Hepatocyte (in vitro differentiated cells): ENCODE measurements at regions not wholly inside any gene's neighbourhood (a gene's known extent, or its start where the extent isn't known, plus 50 kb on each side); places are given as distances from the start of the nearest gene placed in this dataset.

Experiments used
- EZH2 ChIP-seq: fragments of 200-600 bp; sonication (generic); IDR thresholded peaks from 2 replicates; pipeline ENCODE4 v1.6.1; 2016; ENCODE audit warnings: antibody characterized with exemption, mild to moderate bottlenecking, borderline replicate concordance
- EZH2phosphoT487 ChIP-seq: fragments of 200-600 bp; sonication (generic); IDR thresholded peaks from one replicate; pipeline ENCODE4 v1.6.1; 2018; ENCODE audit warnings: antibody characterized with exemption, mild to moderate bottlenecking, low read depth, moderate library complexity; ENCODE audit not compliant: unreplicated experiment, severe bottlenecking
- TF ChIP-seq, protein P1 (sequence below): fragments of 200-600 bp; sonication (generic); IDR thresholded peaks from 2 replicates; pipeline ENCODE4 v1.5.1; 2016; ENCODE audit warnings: antibody characterized with exemption, mild to moderate bottlenecking; ENCODE audit not compliant: poor library complexity

DNA sequence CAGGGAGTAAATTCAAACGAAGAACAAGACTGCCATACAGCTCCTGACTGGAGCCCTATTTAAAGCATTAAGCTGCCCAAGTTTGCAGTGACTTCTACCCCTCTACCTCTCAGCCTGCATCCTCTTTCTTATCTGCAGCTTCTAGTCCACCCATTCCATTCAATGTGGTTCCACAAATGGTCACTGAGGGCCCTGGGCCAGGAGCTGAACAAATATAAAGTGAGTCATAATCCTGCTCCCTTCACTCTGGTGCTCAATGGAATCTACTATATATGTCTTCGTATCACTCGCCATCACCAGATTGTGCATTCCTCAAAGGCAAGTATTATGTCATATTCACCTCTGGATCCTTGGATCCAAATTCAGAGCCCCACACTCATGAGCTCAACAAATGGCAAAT lies 398.7 kb downstream of the BRINP2 start:
- TF ChIP-seq, protein P1, sequence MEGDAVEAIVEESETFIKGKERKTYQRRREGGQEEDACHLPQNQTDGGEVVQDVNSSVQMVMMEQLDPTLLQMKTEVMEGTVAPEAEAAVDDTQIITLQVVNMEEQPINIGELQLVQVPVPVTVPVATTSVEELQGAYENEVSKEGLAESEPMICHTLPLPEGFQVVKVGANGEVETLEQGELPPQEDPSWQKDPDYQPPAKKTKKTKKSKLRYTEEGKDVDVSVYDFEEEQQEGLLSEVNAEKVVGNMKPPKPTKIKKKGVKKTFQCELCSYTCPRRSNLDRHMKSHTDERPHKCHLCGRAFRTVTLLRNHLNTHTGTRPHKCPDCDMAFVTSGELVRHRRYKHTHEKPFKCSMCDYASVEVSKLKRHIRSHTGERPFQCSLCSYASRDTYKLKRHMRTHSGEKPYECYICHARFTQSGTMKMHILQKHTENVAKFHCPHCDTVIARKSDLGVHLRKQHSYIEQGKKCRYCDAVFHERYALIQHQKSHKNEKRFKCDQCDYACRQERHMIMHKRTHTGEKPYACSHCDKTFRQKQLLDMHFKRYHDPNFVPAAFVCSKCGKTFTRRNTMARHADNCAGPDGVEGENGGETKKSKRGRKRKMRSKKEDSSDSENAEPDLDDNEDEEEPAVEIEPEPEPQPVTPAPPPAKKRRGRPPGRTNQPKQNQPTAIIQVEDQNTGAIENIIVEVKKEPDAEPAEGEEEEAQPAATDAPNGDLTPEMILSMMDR = no peak
- TF ChIP-seq EZH2phosphoT487 (no peak), EZH2 (no peak)
